ENCODE measurements at regions not wholly inside any gene's neighbourhood (a gene's known extent, or its start where the extent isn't known, plus 50 kb on each side); places are given as distances from the start of the nearest gene placed in this dataset.

- 87 to 90% methylated on average over 3 of the region's 3 CpGs for WGBS, 2 donors
- H3K27me3 ChIP-seq: no peaks in the 10 kb centered on the region
Measured at GRCh38 chr4:160894809-160895208, 1269.0 kb downstream of the FSTL5 start.

GRCh38 chr4:160927311-160927710, 1236.5 kb downstream of the FSTL5 start:
- no peak for ATAC-seq
- intact Hi-C loops (cut with DNase I): no loop called here

More at GRCh38 chr4:160894809-160895208, 1269.0 kb downstream of the FSTL5 start:
- ATAC-seq (no peak), DNase-seq (no peak)
- no peak for TF ChIP-seq CTCF (IDR thresholded peaks at IDR 0.05)
- no peaks in the 10 kb centered on the region for H3K4me1 ChIP-seq
- H3K27ac ChIP-seq: no peak overlapping the region
- H3K36me3 ChIP-seq: no peaks in the 10 kb centered on the region
- no peak overlapping the region for H3K4me3 ChIP-seq
- intact Hi-C loops (cut with DNase I): no loop called here
- H3K9me3 ChIP-seq: peaks cover 0 to 8% (median 0%) of the 10 kb centered on the region in 11 donors

GRCh38 chr4:160928482-160928881, 1235.3 kb downstream of the FSTL5 start:
- H3K36me3 ChIP-seq: no peaks in the 10 kb centered on the region
- H3K4me3 ChIP-seq: no peak overlapping the region
- peaks cover 0 to 9% (median 0%) of the 10 kb centered on the region in 11 donors for H3K9me3 ChIP-seq
- no peaks in the 10 kb centered on the region for H3K27me3 ChIP-seq
- H3K27ac ChIP-seq: no peak overlapping the region
- intact Hi-C loops (cut with DNase I): no loop called here
- WGBS, 2 donors: 51 to 61% methylated on average over 3 of the region's 3 CpGs
- no peak for DNase-seq
- no peaks in the 10 kb centered on the region for H3K4me1 ChIP-seq
- ATAC-seq: no peak
- no peak for TF ChIP-seq CTCF (IDR thresholded peaks at IDR 0.05)

More at GRCh38 chr4:160927311-160927710, 1236.5 kb downstream of the FSTL5 start:
- no peak for TF ChIP-seq CTCF (IDR thresholded peaks at IDR 0.05)
- no peaks in the 10 kb centered on the region for H3K36me3 ChIP-seq
- WGBS, 2 donors: 90 to 91% methylated on average over 1 of the region's 1 CpG
- no peaks in the 10 kb centered on the region for H3K27me3 ChIP-seq
- no peak for DNase-seq
- H3K4me1 ChIP-seq: no peaks in the 10 kb centered on the region
- no peak overlapping the region for H3K4me3 ChIP-seq
- H3K9me3 ChIP-seq: peaks cover 0 to 6% (median 0%) of the 10 kb centered on the region in 11 donors
- H3K27ac ChIP-seq: no peak overlapping the region

- TF ChIP-seq CTCF (IDR thresholded peaks at IDR 0.05): no peak
- no peak overlapping the region for H3K27ac ChIP-seq
- DNase-seq (no peak), ATAC-seq (no peak)
- H3K36me3 ChIP-seq: no peaks in the 10 kb centered on the region
- peaks cover 0 to 27% (median 0%) of the 10 kb centered on the region in 11 donors for H3K9me3 ChIP-seq
- 53 to 66% methylated on average over 3 of the region's 3 CpGs for whole genome bisulfite sequencing, 2 donors
- intact Hi-C loops (cut with DNase I): no loop called here
- no peak overlapping the region for H3K4me3 ChIP-seq
- H3K4me1 ChIP-seq: no peaks in the 10 kb centered on the region
- H3K27me3 ChIP-seq: no peaks in the 10 kb centered on the region
Measured at GRCh38 chr4:160947653-160948052, 1216.1 kb downstream of the FSTL5 start.
